ENCODE measurements at regions not wholly inside any gene's neighbourhood (a gene's known extent, or its start where the extent isn't known, plus 50 kb on each side); places are given as distances from the start of the nearest gene placed in this dataset.

DNA sequence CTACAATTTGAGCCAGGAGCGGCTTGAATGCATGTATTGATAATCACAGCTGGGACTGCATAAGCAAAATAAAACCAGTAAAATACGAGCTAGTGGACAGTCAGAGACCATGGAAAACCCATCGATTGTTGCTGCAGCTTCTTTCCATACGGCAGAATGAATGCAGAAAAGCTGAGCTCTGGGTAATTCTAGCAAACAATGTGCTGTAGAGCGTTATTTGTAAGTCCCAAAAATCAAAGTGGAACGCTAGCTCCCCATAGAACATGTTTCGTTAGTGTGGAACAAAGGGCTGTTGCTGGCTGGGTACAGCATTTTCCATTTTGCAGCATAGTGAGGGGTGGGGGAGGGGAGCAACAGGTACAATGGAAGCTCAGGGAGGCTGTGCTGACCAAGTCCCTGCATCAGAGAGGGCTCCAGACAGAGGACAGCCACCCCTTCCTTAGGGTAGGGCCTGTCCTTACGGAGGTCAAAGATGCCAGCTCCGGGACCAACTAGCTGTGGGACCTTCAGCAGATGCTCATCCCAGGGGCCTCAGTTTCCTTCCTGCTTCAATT is 74.1 kb downstream of the BOD1L2 start:
- no peak for DNase-seq (ENCODE audit: extremely low spot score)
- CTCF ChIA-PET = no interaction called here
- no peak for TF ChIP-seq ELF4 (IDR thresholded peaks at IDR 0.05)
- no peak for TF ChIP-seq HDGF (IDR thresholded peaks at IDR 0.05; ENCODE audit: borderline replicate concordance)
- no peak for TF ChIP-seq LEF1 (IDR thresholded peaks at IDR 0.05; ENCODE audit: borderline replicate concordance)
- no peak for TF ChIP-seq ZNF384 (IDR thresholded peaks at IDR 0.05)
- no peak for TF ChIP-seq L3MBTL2 (conservative IDR thresholded peaks at IDR 0.05)
- no peak for TF ChIP-seq FOXK2 (IDR thresholded peaks at IDR 0.05)
- POLR2A ChIA-PET = no interaction called here

DNA sequence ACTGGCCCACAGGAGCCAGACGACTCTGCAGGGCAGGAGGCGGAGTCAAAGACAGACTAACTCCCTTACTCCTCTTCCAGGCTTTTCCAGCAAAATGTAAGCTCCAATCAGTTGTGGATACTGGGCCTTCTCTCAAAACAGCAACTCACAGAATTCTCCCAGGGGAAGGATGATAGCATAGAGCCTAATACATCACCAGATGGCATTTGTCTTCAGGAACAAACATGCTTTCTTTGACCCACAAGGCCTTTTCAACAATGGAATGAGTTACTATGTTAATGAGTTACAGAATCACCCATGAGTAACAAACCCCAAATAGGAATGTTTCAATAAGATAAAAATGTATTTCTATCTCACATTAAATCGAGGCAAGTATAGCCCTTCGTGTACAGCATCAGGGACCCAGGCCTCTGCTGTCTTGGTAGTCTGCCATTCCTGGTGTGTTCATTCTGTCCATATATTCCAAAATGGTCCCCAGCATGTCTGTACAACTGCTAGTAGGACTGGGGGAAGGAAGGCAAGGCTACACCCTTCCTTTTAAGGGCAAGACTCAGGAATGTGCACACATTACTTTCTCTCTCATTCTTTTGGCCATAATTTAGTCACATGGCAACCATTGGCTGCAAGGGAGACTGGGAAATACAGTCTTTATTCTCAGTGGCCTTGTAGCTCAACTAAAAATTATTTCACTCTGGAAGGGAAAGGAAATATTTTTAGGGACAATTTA is 76.4 kb downstream of the BOD1L2 start:
- TF ChIP-seq ZNF384 (IDR thresholded peaks at IDR 0.05) (no peak), FOXK2 (IDR thresholded peaks at IDR 0.05) (no peak), CTBP1 (IDR thresholded peaks at IDR 0.05; ENCODE audit: borderline replicate concordance) (no peak), LEF1 (IDR thresholded peaks at IDR 0.05; ENCODE audit: borderline replicate concordance) (no peak), ELF4 (IDR thresholded peaks at IDR 0.05) (no peak), SUZ12 (IDR thresholded peaks at IDR 0.05) (no peak), HDGF (IDR thresholded peaks at IDR 0.05; ENCODE audit: borderline replicate concordance) (no peak), TARDBP (IDR thresholded peaks at IDR 0.05) (no peak), SP1 (IDR thresholded peaks at IDR 0.05) (no peak), L3MBTL2 (conservative IDR thresholded peaks at IDR 0.05) (no peak), FOXA1 (IDR thresholded peaks at IDR 0.05) (no peak), FOXM1 (IDR thresholded peaks at IDR 0.05; ENCODE audit: borderline replicate concordance) (no peak), NFRKB (IDR thresholded peaks at IDR 0.05) (no peak)
- ChIA-PET CTCF (no interaction called here), POLR2A (no interaction called here)
- DNase-seq (ENCODE audit: extremely low spot score) = no peak

DNA sequence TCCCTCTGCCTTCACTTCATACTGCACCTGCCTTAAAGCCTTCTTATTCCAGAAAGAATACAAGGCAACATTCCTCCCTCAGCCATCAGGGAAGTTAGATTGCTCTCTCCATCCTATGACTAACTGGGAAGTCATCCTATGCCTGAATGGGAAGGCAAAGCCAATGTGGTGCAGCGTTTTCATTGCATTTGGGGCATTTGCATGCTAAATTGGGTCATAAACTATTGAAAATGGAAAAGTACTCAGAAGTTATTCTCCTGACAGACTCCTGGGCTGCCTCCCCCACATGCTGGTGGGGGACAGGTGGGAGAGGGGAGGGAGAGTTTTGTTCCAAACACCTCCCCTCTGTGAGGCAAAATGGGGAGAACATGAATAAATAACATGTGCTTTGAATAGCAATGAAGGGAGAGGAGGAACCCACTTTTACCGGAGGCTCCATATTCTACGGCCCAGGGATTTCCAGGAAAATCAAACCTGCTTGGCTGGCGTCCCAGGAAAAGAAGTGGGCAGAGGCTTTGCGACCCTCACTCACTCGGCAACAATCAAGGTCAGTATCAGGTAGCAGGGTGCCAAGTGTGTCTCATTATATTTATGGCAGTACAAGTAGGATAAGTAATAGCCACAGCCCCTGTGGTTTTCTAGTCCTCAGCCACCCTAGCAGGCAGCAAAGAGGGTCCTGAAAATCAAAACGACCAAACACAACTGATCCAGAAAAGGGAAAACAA is 84.1 kb downstream of the BOD1L2 start:
- DNase-seq (ENCODE audit: extremely low spot score) = no peak
- ChIA-PET CTCF (no interaction called here), POLR2A (no interaction called here)
- TF ChIP-seq SUZ12 (IDR thresholded peaks at IDR 0.05) (no peak), SP1 (IDR thresholded peaks at IDR 0.05) (no peak), ARNT (IDR thresholded peaks at IDR 0.05) (no peak), L3MBTL2 (conservative IDR thresholded peaks at IDR 0.05) (no peak), ELF4 (IDR thresholded peaks at IDR 0.05) (no peak), CTBP1 (IDR thresholded peaks at IDR 0.05; ENCODE audit: borderline replicate concordance) (no peak), FOXM1 (IDR thresholded peaks at IDR 0.05; ENCODE audit: borderline replicate concordance) (no peak), FOXA1 (IDR thresholded peaks at IDR 0.05) (no peak), HDGF (IDR thresholded peaks at IDR 0.05; ENCODE audit: borderline replicate concordance) (no peak), LEF1 (IDR thresholded peaks at IDR 0.05; ENCODE audit: borderline replicate concordance) (no peak), ZNF384 (IDR thresholded peaks at IDR 0.05) (no peak), BHLHE40 (IDR thresholded peaks at IDR 0.05; ENCODE audit: borderline replicate concordance) (no peak), NFRKB (IDR thresholded peaks at IDR 0.05) (no peak)

DNA sequence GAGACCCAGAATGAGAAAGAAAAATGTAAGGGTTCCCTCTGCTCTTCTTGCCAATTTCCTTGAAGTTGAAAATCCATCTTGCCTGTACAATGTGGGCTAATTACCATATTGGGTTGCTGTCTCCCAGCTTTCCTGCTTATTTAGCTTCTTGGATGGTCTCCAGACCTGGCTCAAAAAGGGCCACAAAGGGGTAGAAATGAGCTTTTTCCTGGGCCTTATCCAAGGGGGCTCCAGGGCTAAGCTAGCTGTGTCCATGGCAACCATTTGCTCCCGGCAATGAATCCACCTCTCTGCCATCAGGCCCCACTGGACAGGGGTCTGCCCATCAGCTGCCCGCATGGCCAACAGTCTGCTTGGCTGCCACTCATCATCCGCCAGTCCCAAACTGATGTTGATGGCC is 85.0 kb downstream of the BOD1L2 start:
- ChIA-PET CTCF (no interaction called here), POLR2A (no interaction called here)
- TF ChIP-seq, protein P1, sequence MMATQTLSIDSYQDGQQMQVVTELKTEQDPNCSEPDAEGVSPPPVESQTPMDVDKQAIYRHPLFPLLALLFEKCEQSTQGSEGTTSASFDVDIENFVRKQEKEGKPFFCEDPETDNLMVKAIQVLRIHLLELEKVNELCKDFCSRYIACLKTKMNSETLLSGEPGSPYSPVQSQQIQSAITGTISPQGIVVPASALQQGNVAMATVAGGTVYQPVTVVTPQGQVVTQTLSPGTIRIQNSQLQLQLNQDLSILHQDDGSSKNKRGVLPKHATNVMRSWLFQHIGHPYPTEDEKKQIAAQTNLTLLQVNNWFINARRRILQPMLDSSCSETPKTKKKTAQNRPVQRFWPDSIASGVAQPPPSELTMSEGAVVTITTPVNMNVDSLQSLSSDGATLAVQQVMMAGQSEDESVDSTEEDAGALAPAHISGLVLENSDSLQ (IDR thresholded peaks at IDR 0.05) = no peak
- TF ChIP-seq ARNT (IDR thresholded peaks at IDR 0.05) (no peak), HDGF (IDR thresholded peaks at IDR 0.05; ENCODE audit: borderline replicate concordance) (no peak), BHLHE40 (IDR thresholded peaks at IDR 0.05; ENCODE audit: borderline replicate concordance) (no peak)
- DNase-seq (ENCODE audit: extremely low spot score) = no peak

DNA sequence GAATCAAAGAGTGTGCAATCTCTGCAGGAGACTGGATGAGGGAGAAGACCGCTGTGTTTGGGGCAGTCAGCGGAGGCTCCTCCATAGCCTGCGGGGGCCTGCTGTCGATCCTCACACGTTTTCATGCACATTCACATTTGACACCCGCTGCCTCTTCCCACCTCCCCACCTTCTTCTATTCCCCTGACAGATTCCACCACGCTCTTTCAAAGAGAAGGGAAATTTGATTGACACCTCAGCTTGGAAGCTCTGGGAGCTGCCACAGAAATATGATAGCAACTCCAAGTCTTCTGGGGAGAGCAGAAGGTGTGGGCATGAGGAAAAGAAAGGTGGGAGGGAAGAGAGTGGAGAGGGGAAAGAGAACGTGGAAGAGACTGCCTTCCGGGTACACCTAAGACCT is 87.5 kb downstream of the BOD1L2 start:
- TF ChIP-seq, protein P1 (IDR thresholded peaks at IDR 0.05) = peak; percentile 26; the same call in 1 of the 2 replicates
- TF ChIP-seq ARNT (IDR thresholded peaks at IDR 0.05) = no peak
- DNase-seq (ENCODE audit: extremely low spot score) = no peak
- CTCF ChIA-PET = no interaction called here
- POLR2A ChIA-PET = no interaction called here

DNA sequence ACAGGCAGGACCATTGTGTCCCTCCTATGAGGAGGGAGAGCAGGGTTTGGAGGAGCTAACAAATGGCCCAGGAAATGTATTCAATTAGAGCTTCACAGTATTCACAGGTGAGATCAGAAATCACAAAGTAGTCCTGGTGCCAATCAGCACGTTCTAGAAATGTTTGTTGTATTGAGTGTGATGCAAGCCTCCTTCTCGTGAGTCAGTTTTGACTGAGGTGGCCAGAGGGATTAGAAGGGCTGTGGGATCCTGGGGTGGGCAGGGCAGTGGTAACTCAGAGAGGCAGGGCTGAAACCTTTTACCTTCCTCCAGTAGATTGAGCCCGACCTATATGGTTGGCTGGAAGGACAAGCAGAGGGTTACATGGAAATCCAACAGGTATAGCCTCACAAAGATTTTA is 95.0 kb downstream of the BOD1L2 start:
- TF ChIP-seq BHLHE40 (IDR thresholded peaks at IDR 0.05; ENCODE audit: borderline replicate concordance) (no peak), NFRKB (IDR thresholded peaks at IDR 0.05) (no peak), TARDBP (IDR thresholded peaks at IDR 0.05) (no peak), SP1 (IDR thresholded peaks at IDR 0.05) (no peak), SUZ12 (IDR thresholded peaks at IDR 0.05) (no peak), LEF1 (IDR thresholded peaks at IDR 0.05; ENCODE audit: borderline replicate concordance) (no peak), ELF4 (IDR thresholded peaks at IDR 0.05) (no peak), FOXA1 (IDR thresholded peaks at IDR 0.05) (no peak)
- POLR2A ChIA-PET = no interaction called here
- DNase-seq (ENCODE audit: extremely low spot score) = no peak
- CTCF ChIA-PET = no interaction called here

DNA sequence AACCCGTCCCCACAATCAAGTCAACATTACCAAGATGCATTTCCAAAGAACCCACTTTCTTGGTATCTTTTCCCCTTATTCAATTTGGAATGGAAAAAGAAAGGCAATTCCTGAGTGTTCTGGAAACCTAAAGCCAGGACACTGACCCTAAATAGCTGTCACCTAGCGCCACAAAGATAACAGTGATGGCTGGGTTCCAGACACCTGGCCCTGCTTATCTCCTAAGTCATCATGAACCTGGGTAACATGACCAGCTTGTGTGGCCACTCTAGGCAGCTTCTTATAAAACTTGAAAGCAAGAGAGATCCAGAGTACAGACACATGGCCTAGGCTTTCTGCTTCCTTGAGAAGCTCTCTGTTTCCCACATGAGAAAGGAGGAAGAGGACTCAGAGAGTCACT is 95.4 kb downstream of the BOD1L2 start:
- DNase-seq (ENCODE audit: extremely low spot score) = no peak
- TF ChIP-seq CTBP1 (IDR thresholded peaks at IDR 0.05; ENCODE audit: borderline replicate concordance) (no peak), L3MBTL2 (conservative IDR thresholded peaks at IDR 0.05) (no peak), ARNT (IDR thresholded peaks at IDR 0.05) (no peak), LEF1 (IDR thresholded peaks at IDR 0.05; ENCODE audit: borderline replicate concordance) (no peak), TARDBP (IDR thresholded peaks at IDR 0.05) (no peak), NFRKB (IDR thresholded peaks at IDR 0.05) (no peak), ELF4 (IDR thresholded peaks at IDR 0.05) (no peak), HDGF (IDR thresholded peaks at IDR 0.05; ENCODE audit: borderline replicate concordance) (no peak), SP1 (IDR thresholded peaks at IDR 0.05) (no peak), ZNF384 (IDR thresholded peaks at IDR 0.05) (no peak), FOXM1 (IDR thresholded peaks at IDR 0.05; ENCODE audit: borderline replicate concordance) (no peak), FOXK2 (IDR thresholded peaks at IDR 0.05) (no peak), BHLHE40 (IDR thresholded peaks at IDR 0.05; ENCODE audit: borderline replicate concordance) (no peak), SUZ12 (IDR thresholded peaks at IDR 0.05) (no peak), FOXA1 (IDR thresholded peaks at IDR 0.05) (no peak)
- TF ChIP-seq, protein P1 (IDR thresholded peaks at IDR 0.05) = no peak
- POLR2A ChIA-PET = no interaction called here
- CTCF ChIA-PET = no interaction called here

Measured in HEK293T (cell line).